Suppressor macrophage (primary cell): ENCODE measurements at regions not wholly inside any gene's neighbourhood (a gene's known extent, or its start where the extent isn't known, plus 50 kb on each side); places are given as distances from the start of the nearest gene placed in this dataset.
"Not testable (repeated sequence)": the region's sequence is repeated elsewhere in the genome, so short reads cannot be mapped to it uniquely, and the experiment has no call there.

Source experiments
- DNase-seq, 4 experiments: peaks; one replicate each; pipeline ENCODE4 v3.0.0-alpha.2; 2020 to 2022

DNA sequence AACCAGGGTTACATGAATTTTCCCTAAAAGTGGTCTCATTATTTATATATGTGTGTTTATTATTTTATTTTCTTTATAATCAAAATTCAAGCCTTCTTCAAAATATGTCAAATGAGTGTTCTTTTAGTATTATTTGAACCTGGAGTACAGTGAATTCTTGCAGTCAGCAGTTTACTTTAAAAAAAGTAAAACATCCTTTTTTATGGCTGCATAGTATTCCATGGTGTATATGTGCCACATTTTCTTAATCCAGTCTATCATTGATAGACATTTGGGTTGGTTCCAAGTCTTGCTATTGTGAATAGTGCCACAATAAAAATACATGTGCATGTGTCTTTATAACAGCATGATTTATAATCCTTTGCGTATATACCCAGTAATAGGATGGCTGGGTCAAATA lies 920.9 kb downstream of the DNAJB9 start:
- DNase-seq: not testable (repeated sequence)

GRCh38 chr7:109497053-109497452 lies 927.4 kb downstream of the DNAJB9 start:
- no peak for DNase-seq

DNA sequence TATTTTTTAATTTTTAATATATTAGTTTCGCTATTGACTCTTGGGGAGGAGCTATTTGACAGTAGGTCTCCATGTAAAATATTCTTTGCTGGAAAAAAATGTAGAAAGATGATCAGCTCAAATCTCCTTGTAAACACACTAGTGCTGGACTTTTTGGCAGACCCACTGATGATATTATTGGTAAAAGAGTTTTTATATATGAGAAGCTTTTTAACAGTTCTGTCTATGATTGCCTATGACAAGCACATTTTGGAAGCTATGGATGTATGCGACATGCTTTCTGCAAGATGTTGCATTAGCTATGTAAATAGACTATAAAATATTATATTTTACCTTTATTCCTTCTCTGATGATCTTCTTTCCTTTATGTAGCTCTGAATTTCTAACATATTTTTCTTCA lies 928.5 kb downstream of the DNAJB9 start:
- no peak for DNase-seq

DNA sequence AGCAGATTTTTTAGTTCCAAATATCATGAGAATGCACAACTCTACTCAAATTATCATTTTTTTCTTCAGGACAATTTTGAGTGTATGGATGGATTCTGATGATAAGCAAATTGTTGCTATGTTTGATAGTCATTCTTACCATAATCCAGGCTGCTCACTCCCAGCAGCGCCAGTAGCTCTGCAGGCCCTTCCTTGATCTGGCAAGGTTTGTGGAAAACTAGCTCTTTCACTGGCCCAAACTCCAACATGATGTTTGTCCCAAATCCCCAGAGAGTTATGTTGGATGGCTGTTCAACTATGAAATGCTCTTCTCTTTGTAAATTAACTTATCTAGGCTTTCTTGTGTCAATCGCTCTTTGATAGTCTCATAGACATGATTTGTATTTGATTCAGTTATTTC lies 933.7 kb downstream of the DNAJB9 start:
- DNase-seq: no peak

DNA sequence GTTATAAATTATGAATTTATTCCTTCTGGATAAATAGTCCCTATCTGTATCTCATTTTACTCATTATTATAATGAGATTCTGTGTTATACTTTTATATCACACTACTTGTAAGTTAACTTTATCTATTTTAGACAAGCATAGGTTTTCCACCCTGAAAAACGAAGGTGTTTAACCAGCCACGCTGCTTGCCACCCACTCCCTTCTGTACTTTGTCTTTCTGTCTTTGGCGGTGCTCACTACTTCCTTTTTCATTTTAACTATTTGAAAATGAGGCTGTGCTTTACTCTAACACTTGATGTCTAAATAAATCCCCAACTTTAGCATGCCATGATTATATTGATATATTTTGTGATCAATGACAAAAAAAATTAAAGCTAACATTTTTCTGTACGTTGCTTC lies 952.9 kb downstream of the DNAJB9 start:
- no peak for DNase-seq

GRCh38 chr7:109527833-109528232 lies 958.2 kb downstream of the DNAJB9 start:
- no peak for DNase-seq

DNA sequence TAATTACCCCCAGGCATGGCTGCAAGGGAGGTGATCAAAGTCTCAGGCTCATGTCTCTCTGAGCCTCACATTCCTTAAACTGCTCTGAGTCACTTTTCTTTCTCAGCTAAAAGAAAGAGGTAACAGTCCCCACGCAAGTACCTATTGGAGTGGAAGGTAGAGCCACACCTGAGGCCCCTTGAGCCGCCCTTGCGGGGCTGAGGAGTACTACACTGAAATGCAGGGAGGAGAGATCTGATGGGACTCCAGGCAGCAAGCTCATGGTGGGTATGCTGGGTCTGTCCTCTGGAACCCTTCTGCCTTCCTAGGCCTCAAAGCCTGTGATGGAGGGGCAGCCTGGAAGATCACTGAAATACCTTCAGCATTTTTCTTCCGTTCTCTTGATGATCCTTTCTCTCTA lies 960.0 kb downstream of the DNAJB9 start:
- DNase-seq: no peak

GRCh38 chr7:109532262-109532992 lies 962.8 kb downstream of the DNAJB9 start:
- no peak for DNase-seq

GRCh38 chr7:109545686-109546085 lies 976.0 kb downstream of the DNAJB9 start:
- no peak for DNase-seq

GRCh38 chr7:109549471-109550193 lies 980.0 kb downstream of the DNAJB9 start:
- no peak for DNase-seq

- no peak for DNase-seq
Measured at GRCh38 chr7:109552017-109552416, 982.3 kb downstream of the DNAJB9 start.

GRCh38 chr7:109577265-109577664 lies 1007.6 kb downstream of the DNAJB9 start:
- no peak for DNase-seq

DNA sequence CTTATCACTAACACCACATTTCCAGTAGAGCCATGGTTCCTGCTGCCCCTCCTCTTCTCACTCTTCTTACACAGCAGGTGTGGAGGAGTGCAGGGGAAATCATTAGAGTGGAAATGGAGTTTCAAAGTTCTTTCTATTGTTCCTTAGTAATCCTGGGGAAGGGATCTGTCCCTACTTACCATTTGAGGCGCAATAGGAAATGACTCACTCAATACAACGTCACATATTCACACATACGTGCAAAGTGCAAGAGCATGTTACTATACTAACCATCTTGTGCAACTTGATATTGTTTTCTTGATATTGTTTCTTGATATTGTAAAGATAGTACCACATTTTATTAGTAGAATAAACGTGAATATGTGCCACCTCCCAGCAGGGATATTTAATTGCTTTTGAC lies 1010.2 kb downstream of the DNAJB9 start:
- DNase-seq: no peak

DNA sequence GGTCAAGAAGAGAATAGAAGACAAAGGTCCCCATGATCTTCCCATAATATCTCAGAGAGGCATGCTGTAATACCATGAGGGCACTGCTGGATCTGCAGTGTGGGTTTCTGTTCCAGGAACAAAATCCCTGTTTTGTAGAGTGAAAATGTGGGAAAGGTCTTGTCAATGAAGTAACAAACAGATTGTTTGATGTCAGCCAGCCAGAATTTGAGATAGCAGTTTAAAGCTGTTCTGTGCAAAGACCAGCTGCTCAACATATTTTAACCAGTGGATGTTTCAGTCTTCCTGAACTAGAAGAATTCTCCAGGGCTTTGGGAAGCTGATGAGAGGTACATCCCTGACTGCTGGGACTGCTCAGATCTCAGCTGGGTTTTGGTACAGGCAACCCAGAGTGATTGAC lies 1012.5 kb downstream of the DNAJB9 start:
- DNase-seq: no peak

DNA sequence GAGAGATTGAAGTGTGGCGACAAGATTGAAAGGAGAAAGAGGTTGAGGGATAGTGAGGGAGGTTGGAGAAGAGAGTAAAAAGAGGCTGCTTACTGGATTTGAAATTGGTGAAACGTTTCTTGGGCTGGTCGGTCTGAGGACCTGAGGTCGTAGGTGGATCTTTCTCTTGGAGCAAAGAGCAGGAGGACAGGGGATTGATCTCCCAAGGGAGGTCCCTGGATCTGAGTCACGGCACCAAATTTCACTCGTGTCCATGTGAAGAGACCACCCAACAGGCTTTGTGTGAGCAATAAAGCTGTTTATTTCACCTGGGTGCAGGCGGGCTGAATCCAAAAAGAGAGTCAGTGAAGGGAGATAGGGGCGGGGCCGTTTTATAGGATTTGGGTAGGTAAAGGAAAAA lies 1027.3 kb downstream of the DNAJB9 start:
- not testable (repeated sequence) for DNase-seq

- DNase-seq: no peak
Measured at GRCh38 chr7:109611656-109612055, 1042.0 kb downstream of the DNAJB9 start.

DNA sequence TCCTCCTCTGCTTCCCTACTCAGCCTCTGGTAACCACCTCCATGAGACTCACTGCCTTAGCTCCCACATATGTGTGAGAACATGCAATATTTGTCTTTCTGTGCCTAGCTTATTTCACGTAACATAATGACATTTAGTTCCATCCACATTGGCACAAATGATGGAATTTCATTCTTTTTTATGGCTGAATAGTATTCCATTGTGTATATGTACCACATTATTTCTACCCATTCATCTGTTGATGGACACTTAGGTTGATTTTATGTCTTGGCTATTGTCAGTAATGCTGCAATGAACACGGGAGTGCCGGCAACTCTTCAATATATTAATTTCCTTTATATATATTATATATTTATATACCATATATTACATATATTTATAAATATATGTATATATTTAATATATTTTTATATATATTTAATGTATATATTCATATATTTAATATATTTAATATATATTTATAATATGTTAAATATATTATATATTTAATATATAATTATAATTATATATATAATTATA lies 1046.9 kb downstream of the DNAJB9 start:
- no peak for DNase-seq

DNA sequence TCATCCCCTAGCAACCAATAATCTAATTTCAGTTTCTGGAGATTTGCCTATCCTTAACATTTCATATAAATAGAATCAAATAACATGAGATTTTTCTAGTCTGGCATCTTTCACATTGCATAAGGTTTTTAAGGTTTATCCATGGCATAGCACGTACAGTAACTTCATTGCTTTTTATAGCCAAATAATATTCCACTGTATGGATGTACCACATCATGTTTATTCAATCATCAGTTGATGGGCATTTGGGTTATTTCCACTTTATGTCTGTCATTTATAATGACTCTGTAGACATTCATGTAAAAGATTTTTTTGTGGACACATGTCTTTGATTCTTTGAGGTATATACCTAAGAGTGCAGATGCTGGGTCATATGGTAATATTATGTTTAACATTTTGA lies 1052.6 kb downstream of the DNAJB9 start:
- no peak for DNase-seq

DNA sequence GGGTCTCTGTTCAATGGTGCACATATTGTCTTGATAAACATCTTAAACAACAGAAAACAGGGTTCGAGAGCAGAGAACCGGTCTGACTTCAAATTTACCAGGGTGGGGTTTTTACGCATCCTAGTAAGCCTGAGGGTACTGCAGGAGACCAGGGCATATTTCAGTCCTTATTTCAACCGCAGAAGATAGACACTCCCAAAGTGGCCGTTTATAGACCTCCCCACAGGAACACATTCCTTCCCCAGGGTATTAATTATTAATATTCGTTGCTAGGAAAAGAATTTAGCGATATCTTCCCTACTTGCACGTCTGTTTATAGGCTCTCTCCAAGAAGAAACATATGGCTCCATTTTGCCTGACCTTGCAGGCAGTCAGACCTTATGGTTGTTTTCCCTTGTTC lies 1063.2 kb downstream of the DNAJB9 start:
- DNase-seq: not testable (repeated sequence)

DNA sequence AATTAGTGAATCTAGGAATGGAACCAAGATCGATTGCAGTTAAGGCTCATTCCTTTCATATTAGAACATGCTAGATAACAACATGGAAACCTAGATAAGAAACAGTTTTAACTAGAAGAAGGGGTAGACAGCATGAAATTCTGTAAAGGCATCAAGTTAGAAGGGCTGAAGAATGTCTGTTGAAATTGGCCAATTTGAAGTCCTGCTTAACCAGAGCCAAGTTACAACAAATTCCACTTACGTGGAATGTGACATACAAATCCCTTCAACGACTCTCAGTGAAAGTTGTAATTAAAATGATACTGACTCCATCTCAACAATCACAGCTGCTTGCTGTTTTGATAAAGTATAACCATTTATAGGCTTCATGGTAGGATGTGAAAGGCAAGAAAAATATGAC lies 1065.7 kb downstream of the DNAJB9 start:
- no peak for DNase-seq

DNA sequence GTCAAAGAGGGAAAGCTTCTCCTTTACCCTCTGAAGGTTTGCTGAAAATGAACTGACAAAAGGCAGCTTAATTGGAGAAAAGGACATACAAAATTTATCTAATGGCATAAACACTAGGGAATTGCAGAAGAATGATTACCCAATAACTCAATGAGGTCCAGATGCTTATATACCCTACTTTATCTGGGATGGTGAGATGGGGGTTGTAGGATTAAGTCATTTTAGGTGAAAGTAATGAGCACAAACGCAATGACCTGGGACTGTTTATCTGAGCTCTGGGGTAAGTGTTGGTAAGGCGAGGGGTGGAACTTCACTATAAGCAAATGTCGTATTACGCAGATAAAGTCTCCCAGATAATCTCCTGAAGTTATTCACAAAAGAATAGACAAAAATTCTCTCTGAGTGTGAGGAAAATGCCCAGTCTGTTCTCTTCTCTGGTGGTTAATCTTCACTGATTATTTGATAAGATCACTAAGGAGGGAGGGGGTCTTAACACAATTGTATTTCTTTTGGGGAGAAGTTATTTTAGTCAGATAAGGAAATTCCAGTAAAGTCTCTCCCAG lies 1067.8 kb downstream of the DNAJB9 start:
- DNase-seq: no peak

DNA sequence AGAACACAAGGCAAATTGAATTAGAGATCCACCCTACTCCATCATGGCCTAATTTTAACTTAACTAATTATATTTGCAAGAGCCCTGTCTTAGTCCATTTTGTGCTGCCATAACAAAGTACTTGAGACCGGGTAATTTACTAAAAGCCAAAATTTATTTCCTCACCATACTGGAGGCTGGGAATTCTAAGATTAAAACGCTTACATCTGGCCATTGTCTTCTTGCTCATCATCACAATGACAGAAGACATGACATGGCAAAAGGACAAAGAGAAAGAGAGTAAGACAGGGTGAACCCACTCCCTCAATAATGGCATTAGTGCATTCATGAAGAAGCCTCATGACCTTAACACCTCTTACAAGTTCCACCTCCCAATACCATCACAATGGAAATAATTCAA lies 1068.6 kb downstream of the DNAJB9 start:
- DNase-seq: no peak

DNA sequence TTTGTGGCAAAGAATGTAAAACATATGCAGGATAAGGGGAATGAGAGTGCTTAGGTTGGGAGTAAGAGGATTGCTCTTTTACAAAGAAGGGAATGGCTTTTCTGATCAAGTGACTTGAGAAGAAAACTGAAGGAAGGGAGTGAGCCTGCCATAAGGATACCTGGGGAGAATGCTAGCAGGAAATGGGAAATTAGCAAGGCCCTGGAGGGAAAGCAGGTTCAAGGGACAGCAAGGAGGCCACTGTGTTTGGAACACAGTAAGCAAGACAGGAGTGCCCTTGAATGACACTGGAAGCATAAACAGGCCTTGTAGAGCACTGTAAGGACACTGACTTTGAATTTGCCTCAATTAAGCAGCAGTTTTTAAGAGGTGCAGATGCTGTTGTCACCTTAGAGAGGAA lies 1069.9 kb downstream of the DNAJB9 start:
- DNase-seq: no peak

GRCh38 chr7:109641445-109641844 lies 1071.8 kb downstream of the DNAJB9 start:
- DNase-seq: no peak
